Activated CD4-positive, CD25-positive, alpha-beta regulatory T cell (primary cell): ENCODE measurements at regions not wholly inside any gene's neighbourhood (a gene's known extent, or its start where the extent isn't known, plus 50 kb on each side); places are given as distances from the start of the nearest gene placed in this dataset.
"Not testable (repeated sequence)": the region's sequence is repeated elsewhere in the genome, so short reads cannot be mapped to it uniquely, and the experiment has no call there.

ENCODE experiments used
- DNase-seq, 4 experiments: peaks; one replicate each; lab custom pipeline; 2025; lab: John Stamatoyannopoulos, UW

DNA sequence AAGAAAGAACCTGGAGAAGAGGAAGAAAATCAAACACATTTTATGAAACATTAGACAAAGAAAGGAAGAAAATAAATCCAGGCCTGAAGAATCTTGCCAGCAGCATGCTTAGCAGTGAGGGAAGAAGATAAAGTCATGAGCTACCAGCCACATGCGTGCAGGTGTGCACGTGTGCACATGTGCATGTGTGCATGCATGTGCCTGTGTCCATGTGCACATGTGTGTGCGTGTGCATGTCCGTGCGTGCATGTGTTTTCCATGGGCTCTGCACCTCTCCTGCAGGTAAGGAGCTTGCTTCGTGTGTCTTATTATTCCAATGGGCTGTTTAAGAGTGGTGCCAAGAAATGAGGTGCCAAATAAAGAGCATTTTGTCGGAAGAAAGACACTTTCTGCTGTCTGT, 322.2 kb downstream of the FGFR2 start:
- no peak for DNase-seq

- DNase-seq = no peak
Observed at GRCh38 chr10:121276822-121277221, 321.4 kb downstream of the FGFR2 start.

DNA sequence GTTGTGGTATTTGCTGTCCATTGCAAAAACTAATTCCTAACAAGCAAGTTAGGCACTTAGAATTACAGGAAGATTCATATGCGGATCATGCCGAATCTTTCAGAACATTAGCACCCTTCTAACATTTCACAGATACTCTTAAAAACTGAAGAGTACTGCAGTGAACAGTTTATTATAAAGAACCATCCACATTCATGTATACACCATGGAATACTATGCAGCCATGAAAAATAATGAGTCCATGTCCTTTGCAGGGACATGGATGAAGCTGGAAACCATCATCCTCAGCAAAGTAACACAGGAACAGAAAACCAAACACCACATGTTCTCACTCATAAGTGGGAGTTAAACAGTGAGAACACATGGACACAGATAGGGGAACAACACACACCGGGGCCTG, 319.9 kb downstream of the FGFR2 start:
- not testable (repeated sequence) for DNase-seq

- no peak for DNase-seq
Observed at GRCh38 chr10:121281576-121281975, 316.7 kb downstream of the FGFR2 start.

GRCh38 chr10:121282264-121282663, 316.0 kb downstream of the FGFR2 start:
- DNase-seq = no peak

GRCh38 chr10:121282797-121283515, 315.3 kb downstream of the FGFR2 start:
- no peak for DNase-seq

- no peak for DNase-seq
Observed at GRCh38 chr10:121284936-121285335, 313.3 kb downstream of the FGFR2 start.

- DNase-seq = no peak
Observed at GRCh38 chr10:121285406-121286196, 312.6 kb downstream of the FGFR2 start.

GRCh38 chr10:121288011-121288410, 310.2 kb downstream of the FGFR2 start:
- DNase-seq = no peak

DNA sequence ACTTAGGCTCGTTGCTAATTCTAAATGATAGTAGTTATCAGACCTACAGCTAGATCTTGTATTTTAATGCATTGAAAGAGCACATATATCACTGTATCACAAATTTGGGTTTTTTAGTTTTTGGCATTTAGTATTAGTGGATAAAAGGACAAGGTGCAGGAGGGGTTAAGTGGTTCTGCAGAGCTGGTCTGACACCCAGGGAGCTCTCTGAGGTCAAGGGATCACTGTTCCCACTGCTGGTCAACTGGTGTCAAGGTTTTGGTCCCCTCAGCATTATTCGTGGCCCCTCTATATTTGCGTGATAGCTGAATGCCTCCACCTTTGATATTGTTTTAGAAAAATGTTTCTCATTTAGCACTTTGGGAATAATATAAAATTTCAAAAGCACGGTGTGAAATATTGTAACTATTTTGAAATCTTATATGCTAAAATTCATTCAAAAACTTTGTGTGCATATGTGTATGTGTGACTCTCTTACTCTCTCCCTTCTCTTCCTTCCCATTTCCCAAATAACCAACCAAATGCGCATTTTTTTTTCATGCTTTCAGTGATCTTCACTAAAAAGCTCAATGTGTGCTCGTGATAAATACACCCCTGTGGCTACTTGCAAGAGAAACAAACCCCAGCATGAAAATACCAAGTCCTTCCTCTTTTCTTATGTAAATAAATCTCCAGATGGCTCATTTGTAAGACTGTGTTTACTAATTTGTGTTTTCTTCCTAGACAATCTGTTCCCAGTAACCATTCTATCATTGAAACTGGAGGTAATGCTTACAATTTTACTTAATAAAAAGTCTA, 309.2 kb downstream of the FGFR2 start:
- DNase-seq = no peak

DNA sequence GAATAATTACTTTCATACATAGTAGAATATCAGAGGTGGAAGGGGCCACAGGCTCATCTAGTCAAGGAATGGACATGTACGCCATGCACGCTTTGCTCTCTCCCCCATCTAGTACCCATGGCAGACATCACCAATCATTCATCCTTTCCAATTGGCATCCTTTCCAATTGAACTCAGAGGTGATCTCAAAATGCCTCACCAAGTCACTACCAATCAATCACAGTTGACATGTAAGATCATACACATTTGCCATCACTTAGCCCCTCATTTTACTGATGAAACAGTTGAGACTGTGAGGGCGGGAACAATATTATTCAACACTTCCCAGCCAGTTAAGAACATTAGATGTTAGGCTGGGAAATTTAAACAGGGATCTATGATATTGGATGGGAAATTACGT, 308.4 kb downstream of the FGFR2 start:
- no peak for DNase-seq

GRCh38 chr10:121290674-121291073, 307.6 kb downstream of the FGFR2 start:
- no peak for DNase-seq

DNA sequence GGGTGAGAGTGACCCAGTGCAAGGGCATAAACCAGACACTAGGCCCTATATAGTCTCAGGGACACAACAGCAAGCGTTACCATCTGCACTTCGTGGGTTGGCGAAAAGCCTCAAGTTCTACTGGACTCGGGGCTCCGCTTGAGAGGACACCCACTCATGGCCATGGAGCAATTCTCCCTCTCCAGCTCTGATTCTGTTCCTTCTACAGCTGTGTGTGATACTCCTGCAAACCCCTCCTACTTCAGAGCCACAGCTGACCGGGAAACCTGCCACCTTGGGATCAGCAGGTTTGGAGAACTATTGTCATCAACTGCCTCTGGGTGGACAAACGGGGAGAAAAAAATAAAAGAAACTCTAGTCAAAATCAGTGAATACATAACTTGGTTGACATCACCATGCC, 306.9 kb downstream of the FGFR2 start:
- DNase-seq = no peak

DNA sequence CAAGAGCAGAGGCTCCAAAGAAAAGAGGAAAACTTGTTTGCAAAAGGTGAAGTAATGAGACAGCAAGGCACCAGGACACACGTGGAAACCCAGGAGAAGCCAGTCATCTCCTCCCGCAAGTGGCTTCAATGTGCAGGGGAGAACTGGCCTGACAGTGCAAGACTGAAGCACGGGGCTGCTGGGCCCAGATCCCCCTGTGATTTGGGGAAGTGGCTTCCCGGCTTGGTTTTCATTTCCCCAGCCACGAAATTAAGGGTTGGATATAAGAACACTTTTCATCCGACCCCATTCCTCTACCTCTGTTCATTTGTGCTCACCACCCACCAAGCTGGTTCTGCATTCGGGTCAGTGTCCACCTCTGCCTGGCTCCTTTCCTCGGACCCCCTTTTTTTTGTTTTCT, 306.4 kb downstream of the FGFR2 start:
- no peak for DNase-seq

DNA sequence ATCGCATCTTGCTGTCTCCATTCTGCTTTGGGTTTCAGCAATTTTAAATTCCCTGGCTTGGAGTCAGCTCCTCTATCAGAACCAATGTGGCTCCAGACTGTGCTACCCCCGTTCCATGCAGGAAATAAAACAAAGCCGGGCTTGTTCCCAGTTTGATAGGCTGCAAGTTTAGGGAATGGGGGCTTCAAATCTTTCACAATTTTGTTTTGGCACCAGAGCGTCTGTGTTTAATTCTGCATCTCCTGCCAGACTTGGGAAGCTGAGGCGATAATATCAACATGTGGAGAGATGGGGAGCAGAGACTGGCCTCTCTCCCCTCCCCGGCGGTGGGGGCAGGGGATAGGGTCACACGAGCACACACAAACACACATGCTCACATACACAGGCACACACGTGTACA, 305.9 kb downstream of the FGFR2 start:
- no peak for DNase-seq

- no peak for DNase-seq
Observed at GRCh38 chr10:121293110-121293509, 305.1 kb downstream of the FGFR2 start.

- no peak for DNase-seq
Observed at GRCh38 chr10:121294630-121295029, 303.6 kb downstream of the FGFR2 start.

DNA sequence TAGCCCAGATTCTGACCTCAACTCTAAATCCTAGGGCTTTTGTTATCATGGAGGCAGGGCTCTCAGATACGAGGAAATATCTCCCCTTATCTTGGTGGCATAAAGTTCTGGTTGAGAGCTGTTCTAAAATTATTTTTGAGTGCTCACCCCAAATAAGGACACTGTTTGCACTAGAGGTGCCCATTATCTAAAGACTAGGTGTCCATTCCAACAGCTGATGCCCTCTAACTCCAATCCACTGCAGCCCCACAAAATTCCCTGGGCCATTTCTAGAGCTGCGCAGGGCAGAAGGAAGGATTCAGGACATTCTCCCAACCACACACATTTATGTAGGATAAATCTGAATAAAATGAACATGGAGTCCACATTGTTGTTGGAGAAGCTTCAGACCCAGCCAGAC, 301.9 kb downstream of the FGFR2 start:
- DNase-seq = no peak

- DNase-seq = no peak
Observed at GRCh38 chr10:121296881-121297585, 301.2 kb downstream of the FGFR2 start.

GRCh38 chr10:121300723-121301122, 297.5 kb downstream of the FGFR2 start:
- no peak for DNase-seq

DNA sequence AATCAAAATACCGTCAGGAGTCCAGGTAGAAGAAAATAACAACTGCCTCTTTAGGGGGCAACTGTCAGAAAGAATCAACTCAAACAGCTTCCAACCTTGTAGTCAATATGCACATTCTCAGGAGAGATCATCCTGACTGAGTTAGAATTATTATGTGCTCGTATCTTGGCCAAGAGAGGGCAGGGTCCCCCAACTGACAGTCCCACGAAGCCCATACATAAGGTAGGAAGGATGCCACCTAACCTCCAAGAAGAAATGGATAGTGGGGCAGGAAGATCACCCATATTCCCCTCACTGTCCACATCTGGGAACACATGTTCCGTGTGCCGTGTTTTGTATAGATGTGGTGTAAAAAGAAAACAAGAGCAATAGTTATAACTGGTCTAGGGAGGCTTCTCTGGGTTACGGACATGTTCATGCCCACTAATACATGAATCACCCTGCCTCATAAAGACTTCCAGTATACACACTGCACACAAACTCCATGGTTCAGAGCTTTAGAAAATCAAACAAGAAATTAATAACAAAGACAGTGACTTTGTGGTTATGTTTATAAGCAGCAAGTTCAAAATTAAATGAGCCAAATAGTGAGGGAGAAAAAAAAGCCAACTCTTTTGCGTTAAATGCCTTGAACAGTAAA, 295.6 kb downstream of the FGFR2 start:
- DNase-seq = no peak
